ENCODE measurements at regions not wholly inside any gene's neighbourhood (a gene's known extent, or its start where the extent isn't known, plus 50 kb on each side); places are given as distances from the start of the nearest gene placed in this dataset.

- TF ChIP-seq BCLAF1 (IDR thresholded peaks at IDR 0.05; ENCODE audit: borderline replicate concordance in 1 of 2, control insufficient read depth in 1 of 2, low read depth in 2 of 2, low read length in 1 of 2) (no peak), FOXA3 (CRISPR knock-in tag; conservative IDR thresholded peaks at IDR 0.05 in 1 of 2, IDR thresholded peaks at IDR 0.05 in 1 of 2) (no peak), ZNF431 (CRISPR knock-in tag; IDR thresholded peaks at IDR 0.05) (no peak), BCL6 (CRISPR knock-in tag; IDR thresholded peaks at IDR 0.05) (no peak), RBM22 (IDR thresholded peaks at IDR 0.05; ENCODE audit: low read depth, low read length, poor library complexity, severe bottlenecking) (no peak), ZNF263 (CRISPR knock-in tag; IDR thresholded peaks at IDR 0.05; ENCODE audit: borderline replicate concordance) (no peak), BCOR (IDR thresholded peaks at IDR 0.05) (no peak), MEIS2 (IDR thresholded peaks at IDR 0.05; ENCODE audit: partially characterized antibody) (no peak), MBD2 (IDR thresholded peaks at IDR 0.05; ENCODE audit: borderline replicate concordance, low read depth) (no peak)
These were observed 251.9 kb downstream of the EIPR1 start (continued) for GRCh38 chr2:3125761-3126130.

All from K562 (cell line).